ENCODE measurements at regions not wholly inside any gene's neighbourhood (a gene's known extent, or its start where the extent isn't known, plus 50 kb on each side); places are given as distances from the start of the nearest gene placed in this dataset.

DNA sequence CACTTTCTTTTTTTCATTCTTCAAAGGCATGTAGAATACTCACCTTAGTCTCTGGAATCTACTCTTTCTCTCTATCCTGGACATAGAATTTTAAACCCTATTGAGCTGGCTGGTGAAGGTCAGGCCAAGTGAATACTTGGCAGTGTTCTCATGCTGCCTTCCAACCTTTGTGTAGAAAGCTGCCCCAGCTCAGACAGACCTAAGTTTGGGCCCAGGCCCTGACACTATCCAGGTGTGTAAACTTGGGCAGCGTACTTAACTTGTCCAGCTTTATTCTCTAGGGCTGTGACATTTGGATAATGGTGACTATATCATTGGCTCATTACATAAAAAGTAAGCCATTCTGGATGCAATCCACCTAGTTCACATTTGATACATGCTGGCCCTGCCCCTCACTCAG lies 298.3 kb downstream of the IRX1 start:
- BruUV-seq (replicated peaks), result no TSS peak
- intact Hi-C loops (cut with micrococcal nuclease; ENCODE audit: unreplicated experiment), result no loop called here

DNA sequence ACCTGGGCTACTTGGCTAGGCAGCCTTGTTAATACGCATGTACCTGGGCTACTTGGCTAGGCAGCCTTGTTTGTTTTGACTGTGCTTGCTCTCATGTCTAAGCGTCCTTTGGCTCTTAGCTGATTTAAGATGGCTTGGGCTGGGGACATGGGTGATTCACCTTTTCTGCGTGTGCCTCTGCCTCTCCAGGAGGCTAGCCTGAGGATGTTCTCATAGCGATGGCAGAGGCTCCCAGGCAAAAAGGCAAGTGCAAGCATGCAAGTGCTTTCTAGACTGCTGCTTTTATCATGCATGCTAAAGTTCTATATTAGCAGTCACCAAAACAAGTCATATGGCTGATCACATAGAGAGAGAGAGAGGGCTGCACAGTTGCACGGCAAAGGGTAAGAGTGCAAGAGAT lies 300.5 kb downstream of the IRX1 start:
- Mint-ChIP-seq H3K27me3 (ENCODE audit: insufficient read depth, unreplicated experiment) (no peaks in the 10 kb centered on the region), H3K4me3 (ENCODE audit: unreplicated experiment) (no peak overlapping the region), H3K9me3 (ENCODE audit: unreplicated experiment) (no peaks in the 10 kb centered on the region), H3K4me1 (ENCODE audit: low read depth, unreplicated experiment) (no peaks in the 10 kb centered on the region), H3K27ac (ENCODE audit: unreplicated experiment) (no peak overlapping the region), H3K36me3 (ENCODE audit: insufficient read depth, unreplicated experiment) (no peaks in the 10 kb centered on the region)
- H3K36me3 ChIP-seq (ENCODE audit: control insufficient read depth, insufficient read depth, low read length), result no peaks in the 10 kb centered on the region
- TF ChIP-seq, protein P1, sequence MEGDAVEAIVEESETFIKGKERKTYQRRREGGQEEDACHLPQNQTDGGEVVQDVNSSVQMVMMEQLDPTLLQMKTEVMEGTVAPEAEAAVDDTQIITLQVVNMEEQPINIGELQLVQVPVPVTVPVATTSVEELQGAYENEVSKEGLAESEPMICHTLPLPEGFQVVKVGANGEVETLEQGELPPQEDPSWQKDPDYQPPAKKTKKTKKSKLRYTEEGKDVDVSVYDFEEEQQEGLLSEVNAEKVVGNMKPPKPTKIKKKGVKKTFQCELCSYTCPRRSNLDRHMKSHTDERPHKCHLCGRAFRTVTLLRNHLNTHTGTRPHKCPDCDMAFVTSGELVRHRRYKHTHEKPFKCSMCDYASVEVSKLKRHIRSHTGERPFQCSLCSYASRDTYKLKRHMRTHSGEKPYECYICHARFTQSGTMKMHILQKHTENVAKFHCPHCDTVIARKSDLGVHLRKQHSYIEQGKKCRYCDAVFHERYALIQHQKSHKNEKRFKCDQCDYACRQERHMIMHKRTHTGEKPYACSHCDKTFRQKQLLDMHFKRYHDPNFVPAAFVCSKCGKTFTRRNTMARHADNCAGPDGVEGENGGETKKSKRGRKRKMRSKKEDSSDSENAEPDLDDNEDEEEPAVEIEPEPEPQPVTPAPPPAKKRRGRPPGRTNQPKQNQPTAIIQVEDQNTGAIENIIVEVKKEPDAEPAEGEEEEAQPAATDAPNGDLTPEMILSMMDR (IDR thresholded peaks at IDR 0.05; ENCODE audit: insufficient read depth in 1 of 2, low read depth in 1 of 2, low read length in 1 of 2, severe bottlenecking in 1 of 2, unreplicated experiment in 1 of 2), result no peak
- POLR2A ChIA-PET, result no interaction called here
- BruUV-seq (replicated peaks), result no TSS peak
- CTCF ChIA-PET, result no interaction called here
- no peaks in the 10 kb centered on the region for H3K4me1 ChIP-seq
- H3K4me3 ChIP-seq (ENCODE audit: low read depth, low read length), result no peak overlapping the region
- no peaks in the 10 kb centered on the region for H3K9me3 ChIP-seq
- no peaks in the 10 kb centered on the region for H3K27me3 ChIP-seq (replicated peaks; ENCODE audit: control insufficient read depth, insufficient read depth, low read length)
- no peak for DNase-seq
- intact Hi-C loops (cut with micrococcal nuclease; ENCODE audit: unreplicated experiment), result no loop called here

More for the DNA sequence above, 298.3 kb downstream of the IRX1 start:
- Histone ChIP-seq H3K27me3 (replicated peaks; ENCODE audit: control insufficient read depth, insufficient read depth, low read length) (no peaks in the 10 kb centered on the region), H3K9me3 (no peaks in the 10 kb centered on the region), H3K4me1 (no peaks in the 10 kb centered on the region), H3K4me3 (ENCODE audit: low read depth, low read length) (no peak overlapping the region), H3K36me3 (ENCODE audit: control insufficient read depth, insufficient read depth, low read length) (no peaks in the 10 kb centered on the region)
- Mint-ChIP-seq H3K4me3 (ENCODE audit: unreplicated experiment) (no peak overlapping the region), H3K27ac (ENCODE audit: unreplicated experiment) (no peak overlapping the region), H3K9me3 (ENCODE audit: unreplicated experiment) (no peaks in the 10 kb centered on the region), H3K4me1 (ENCODE audit: low read depth, unreplicated experiment) (no peaks in the 10 kb centered on the region), H3K27me3 (ENCODE audit: insufficient read depth, unreplicated experiment) (no peaks in the 10 kb centered on the region), H3K36me3 (ENCODE audit: insufficient read depth, unreplicated experiment) (no peaks in the 10 kb centered on the region)
- TF ChIP-seq, protein P1 (IDR thresholded peaks at IDR 0.05; ENCODE audit: insufficient read depth in 1 of 2, low read depth in 1 of 2, low read length in 1 of 2, severe bottlenecking in 1 of 2, unreplicated experiment in 1 of 2), result no peak
- DNase-seq, result no peak
- CTCF ChIA-PET, result no interaction called here
- POLR2A ChIA-PET, result no interaction called here

DNA sequence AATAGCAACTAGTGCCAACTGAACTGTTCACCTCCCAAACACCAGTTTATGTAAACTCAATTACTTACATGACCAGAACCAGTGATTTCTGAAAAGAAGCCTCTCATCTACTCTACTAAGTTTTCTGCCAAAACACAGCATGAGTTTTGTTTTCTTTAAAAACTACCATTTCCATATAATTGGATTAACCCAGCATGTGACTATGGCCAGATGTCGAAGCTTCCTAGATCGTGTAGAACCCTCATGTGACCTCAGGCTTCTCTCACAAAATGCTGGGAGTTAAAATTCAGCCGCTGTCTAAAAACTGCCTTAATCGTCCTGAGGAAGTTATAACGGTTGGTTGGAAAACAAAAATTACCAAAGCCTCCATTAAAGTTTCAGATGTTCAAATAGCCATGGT lies 303.5 kb downstream of the IRX1 start:
- BruUV-seq (replicated peaks), result no TSS peak
- no peaks in the 10 kb centered on the region for H3K9me3 Mint-ChIP-seq (ENCODE audit: unreplicated experiment)
- TF ChIP-seq, protein P1 (IDR thresholded peaks at IDR 0.05; ENCODE audit: insufficient read depth in 1 of 2, low read depth in 1 of 2, low read length in 1 of 2, severe bottlenecking in 1 of 2, unreplicated experiment in 1 of 2), result no peak
- Histone ChIP-seq H3K36me3 (ENCODE audit: control insufficient read depth, insufficient read depth, low read length) (no peaks in the 10 kb centered on the region), H3K27me3 (replicated peaks; ENCODE audit: control insufficient read depth, insufficient read depth, low read length) (no peaks in the 10 kb centered on the region), H3K4me1 (no peaks in the 10 kb centered on the region), H3K9me3 (no peaks in the 10 kb centered on the region), H3K4me3 (ENCODE audit: low read depth, low read length) (no peak overlapping the region)
- DNase-seq, result no peak
- H3K36me3 Mint-ChIP-seq (ENCODE audit: insufficient read depth, unreplicated experiment), result no peaks in the 10 kb centered on the region
- POLR2A ChIA-PET, result no interaction called here
- intact Hi-C loops (cut with micrococcal nuclease; ENCODE audit: unreplicated experiment), result no loop called here
- H3K27me3 Mint-ChIP-seq (ENCODE audit: insufficient read depth, unreplicated experiment), result no peaks in the 10 kb centered on the region
- no peaks in the 10 kb centered on the region for H3K4me1 Mint-ChIP-seq (ENCODE audit: low read depth, unreplicated experiment)
- CTCF ChIA-PET, result no interaction called here
- no peak overlapping the region for H3K27ac Mint-ChIP-seq (ENCODE audit: unreplicated experiment)
- H3K4me3 Mint-ChIP-seq (ENCODE audit: unreplicated experiment), result no peak overlapping the region

Measured in Caco-2 (cell line).